ENCODE measurements at regions not wholly inside any gene's neighbourhood (a gene's known extent, or its start where the extent isn't known, plus 50 kb on each side); places are given as distances from the start of the nearest gene placed in this dataset.

DNA sequence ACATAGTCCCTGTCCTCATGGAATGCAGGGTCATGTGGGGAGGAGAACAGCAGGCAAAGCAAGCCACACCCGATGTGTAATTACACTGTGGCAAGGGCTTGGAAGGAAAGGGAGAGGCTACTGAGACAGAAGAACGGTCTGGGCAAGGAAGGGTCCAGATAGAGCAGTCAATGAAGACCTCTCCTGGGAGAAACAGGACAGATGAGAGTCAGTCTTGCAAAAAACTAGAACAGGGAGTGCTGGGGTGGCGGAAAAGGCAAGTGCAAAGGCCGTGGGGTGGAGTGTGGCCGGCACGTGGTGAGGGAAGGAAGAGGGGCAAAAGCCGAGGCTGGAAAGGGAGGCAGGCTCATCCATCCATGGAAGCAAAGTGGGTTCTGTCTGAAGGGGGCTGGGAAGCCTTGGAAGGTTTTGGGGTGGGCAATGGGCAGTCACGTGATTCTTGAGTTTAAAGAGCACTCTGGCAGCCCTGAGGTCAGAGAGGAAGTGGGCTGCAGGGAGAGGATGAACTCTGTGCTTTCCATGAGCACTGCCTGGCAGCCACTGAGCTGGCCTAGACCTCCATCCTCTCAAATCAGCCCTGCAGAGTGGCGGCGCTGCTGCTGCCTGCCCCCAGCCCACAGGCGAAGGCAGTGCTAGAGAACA lies 182.2 kb downstream of the INHBB start:
- no peaks in the 10 kb centered on the region; the same call in 1 of the 2 replicates for H3K27me3 ChIP-seq (ENCODE audit: insufficient read depth, low read length)
- H3K9ac ChIP-seq (ENCODE audit: extremely low read depth, insufficient read length, low read length): no peak overlapping the region
- no CpG with 5 or more reads among the region's 11 CpGs for WGBS (ENCODE audit: extremely low coverage, insufficient read length, low lambda C conversion rate)

More for the DNA sequence above, 182.2 kb downstream of the INHBB start:
- no peaks in the 10 kb centered on the region for H3K79me1 ChIP-seq (ENCODE audit: insufficient read depth, low read depth, low read length, poor library complexity, severe bottlenecking)
- no peak overlapping the region for H3K18ac ChIP-seq (ENCODE audit: insufficient read length, low read depth, low read length)
- no peak overlapping the region for H3K27ac ChIP-seq (ENCODE audit: insufficient read length, low read depth, low read length)
- H2AK5ac ChIP-seq (ENCODE audit: insufficient read length, low read length): no peak overlapping the region
- Mint-ChIP-seq H3K4me1 (peaks cover 13 to 22% of the 10 kb centered on the region in 2 experiments), H3K27ac (peak overlapping the region in 1 of 3 experiments; percentile 15; a peak in 1 of 7 replicates), H3K9me3 (peaks cover 6 to 15% of the 10 kb centered on the region in 2 experiments; a peak in 4 of 5 replicates), H3K27me3 (ENCODE audit: low read depth) (peaks cover 95% of the 10 kb centered on the region), H3K4me3 (no peak overlapping the region), H3K36me3 (ENCODE audit: insufficient read depth in 1 of 3, low read depth in 3 of 3) (peaks cover 0 to 4% (median 0%) of the 10 kb centered on the region in 3 experiments; a peak in 1 of 7 replicates)
- H2BK15ac ChIP-seq (ENCODE audit: low read depth, low read length): no peak overlapping the region
- H3K23me2 ChIP-seq (ENCODE audit: insufficient read length, low read depth, low read length, poor library complexity, severe bottlenecking): no peaks in the 10 kb centered on the region
- TF ChIP-seq, protein P1, sequence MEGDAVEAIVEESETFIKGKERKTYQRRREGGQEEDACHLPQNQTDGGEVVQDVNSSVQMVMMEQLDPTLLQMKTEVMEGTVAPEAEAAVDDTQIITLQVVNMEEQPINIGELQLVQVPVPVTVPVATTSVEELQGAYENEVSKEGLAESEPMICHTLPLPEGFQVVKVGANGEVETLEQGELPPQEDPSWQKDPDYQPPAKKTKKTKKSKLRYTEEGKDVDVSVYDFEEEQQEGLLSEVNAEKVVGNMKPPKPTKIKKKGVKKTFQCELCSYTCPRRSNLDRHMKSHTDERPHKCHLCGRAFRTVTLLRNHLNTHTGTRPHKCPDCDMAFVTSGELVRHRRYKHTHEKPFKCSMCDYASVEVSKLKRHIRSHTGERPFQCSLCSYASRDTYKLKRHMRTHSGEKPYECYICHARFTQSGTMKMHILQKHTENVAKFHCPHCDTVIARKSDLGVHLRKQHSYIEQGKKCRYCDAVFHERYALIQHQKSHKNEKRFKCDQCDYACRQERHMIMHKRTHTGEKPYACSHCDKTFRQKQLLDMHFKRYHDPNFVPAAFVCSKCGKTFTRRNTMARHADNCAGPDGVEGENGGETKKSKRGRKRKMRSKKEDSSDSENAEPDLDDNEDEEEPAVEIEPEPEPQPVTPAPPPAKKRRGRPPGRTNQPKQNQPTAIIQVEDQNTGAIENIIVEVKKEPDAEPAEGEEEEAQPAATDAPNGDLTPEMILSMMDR (conservative IDR thresholded peaks at IDR 0.05): no peak
- no peak for DNase-seq
- no peak overlapping the region for H3K23ac ChIP-seq (ENCODE audit: insufficient read length, low read depth, low read length)
- H4K8ac ChIP-seq (replicated peaks; ENCODE audit: insufficient read length, low read depth, low read length): no peak overlapping the region
- H4K5ac ChIP-seq (ENCODE audit: insufficient read length, low read depth, low read length): no peak overlapping the region
- H3T11ph ChIP-seq (ENCODE audit: low read length): no peak overlapping the region
- H3K79me2 ChIP-seq (ENCODE audit: insufficient read depth, low read length): no peaks in the 10 kb centered on the region
- H3K4ac ChIP-seq (ENCODE audit: low read depth, low read length): no peak overlapping the region
- H2BK120ac ChIP-seq (ENCODE audit: low read depth, low read length, poor library complexity, severe bottlenecking): no peak overlapping the region
- no peak overlapping the region for H2BK12ac ChIP-seq (ENCODE audit: insufficient read length, low read depth, low read length)
- no peaks in the 10 kb centered on the region for H4K20me1 ChIP-seq (ENCODE audit: control insufficient read depth, insufficient read depth, insufficient read length)
- H3K4me1 ChIP-seq (ENCODE audit: insufficient read depth, low read length): no peaks in the 10 kb centered on the region; the same call in 1 of the 2 replicates
- no peak overlapping the region for H3K14ac ChIP-seq (ENCODE audit: insufficient read depth, low read length)
- no peak overlapping the region for H2AFZ ChIP-seq (ENCODE audit: low read length)
- no peak overlapping the region for H4K91ac ChIP-seq (ENCODE audit: insufficient read length, low read depth, low read length)
- H2BK5ac ChIP-seq (ENCODE audit: insufficient read length, low read length): no peak overlapping the region
- no peak overlapping the region for H3K56ac ChIP-seq (ENCODE audit: insufficient read length, low read depth, low read length)
- no peak overlapping the region for H3K4me2 ChIP-seq (ENCODE audit: insufficient read depth, insufficient read length, low read length)
- H3K9me3 ChIP-seq (ENCODE audit: control insufficient read depth, low read depth, low read length): no peaks in the 10 kb centered on the region
- no peak overlapping the region for H2BK20ac ChIP-seq (ENCODE audit: low read depth, low read length, poor library complexity, severe bottlenecking)

All from H9 (cell line).